DMS 273 (cell line): ENCODE measurements at regions not wholly inside any gene's neighbourhood (a gene's known extent, or its start where the extent isn't known, plus 50 kb on each side); places are given as distances from the start of the nearest gene placed in this dataset.

Experiments
- DNase-seq: peaks from one replicate; lab custom pipeline; 2025; ENCODE audit not compliant: unreplicated experiment; lab: John Stamatoyannopoulos, UW

GRCh38 chr10:128485701-128486235 lies 359.5 kb upstream of the MKI67 start:
- DNase-seq: no peak

- DNase-seq: no peak
Observed at GRCh38 chr10:128487517-128487916, 361.3 kb upstream of the MKI67 start.

GRCh38 chr10:128489324-128490247 lies 363.4 kb upstream of the MKI67 start:
- DNase-seq: no peak

GRCh38 chr10:128491686-128492085 lies 365.5 kb upstream of the MKI67 start:
- no peak for DNase-seq

GRCh38 chr10:128493811-128494210 lies 367.6 kb upstream of the MKI67 start:
- DNase-seq: no peak

GRCh38 chr10:128494665-128495064 lies 368.4 kb upstream of the MKI67 start:
- DNase-seq: no peak

- no peak for DNase-seq
Observed at GRCh38 chr10:128497660-128498377, 371.6 kb upstream of the MKI67 start.

- no peak for DNase-seq
Observed at GRCh38 chr10:128498378-128498730, 372.1 kb upstream of the MKI67 start.

GRCh38 chr10:128498746-128499145 lies 372.5 kb upstream of the MKI67 start:
- DNase-seq: no peak

- no peak for DNase-seq
Observed at GRCh38 chr10:128499486-128499885, 373.3 kb upstream of the MKI67 start.

- no peak for DNase-seq
Observed at GRCh38 chr10:128499956-128500355, 373.7 kb upstream of the MKI67 start.

GRCh38 chr10:128500642-128501041 lies 374.4 kb upstream of the MKI67 start:
- no peak for DNase-seq

- DNase-seq: no peak
Observed at GRCh38 chr10:128505346-128505745, 379.1 kb upstream of the MKI67 start.

GRCh38 chr10:128506423-128506822 lies 380.2 kb upstream of the MKI67 start:
- DNase-seq: no peak

GRCh38 chr10:128507066-128507465 lies 380.8 kb upstream of the MKI67 start:
- no peak for DNase-seq

- no peak for DNase-seq
Observed at GRCh38 chr10:128511284-128511683, 385.1 kb upstream of the MKI67 start.

GRCh38 chr10:128512767-128513166 lies 386.5 kb upstream of the MKI67 start:
- no peak for DNase-seq

- DNase-seq: no peak
Observed at GRCh38 chr10:128514536-128514935, 388.3 kb upstream of the MKI67 start.

- DNase-seq: no peak
Observed at GRCh38 chr10:128516180-128516579, 390.0 kb upstream of the MKI67 start.

- no peak for DNase-seq
Observed at GRCh38 chr10:128517167-128517566, 390.9 kb upstream of the MKI67 start.

GRCh38 chr10:128518000-128518399 lies 391.8 kb upstream of the MKI67 start:
- no peak for DNase-seq

GRCh38 chr10:128519581-128519980 lies 393.4 kb upstream of the MKI67 start:
- DNase-seq: no peak
